Psoas muscle (tissue), 7 donors: ENCODE measurements at regions not wholly inside any gene's neighbourhood (a gene's known extent, or its start where the extent isn't known, plus 50 kb on each side); places are given as distances from the start of the nearest gene placed in this dataset.
"Not testable (repeated sequence)": the region's sequence is repeated elsewhere in the genome, so short reads cannot be mapped to it uniquely, and the experiment has no call there.

Source experiments
- ATAC-seq, 4 donors: fragments of 200-7000 bp; cut with Tn5 transposase; one replicate each; pipeline ENCODE4 v1.9.1; 2020; ENCODE audit warnings: moderate library complexity in 3 of 4, mild to moderate bottlenecking in 2 of 4
- DNase-seq, 2 donors: peaks; one replicate each; pipeline ENCODE4 v3.0.0-alpha.2; 2020
- H3K27ac ChIP-seq: fragments of 200-600 bp; one replicate; pipeline ENCODE4 v1.8.0; 2022
- H3K27me3 ChIP-seq, 3 donors: fragments of 200-600 bp in 1 of 3; one replicate each; pipeline versions ENCODE4 v1.6.1 to v1.8.0; 2013 to 2022; ENCODE audit warnings: low read length in 2 of 3, mild to moderate bottlenecking in 2 of 3, moderate library complexity in 1 of 3; ENCODE audit not compliant: insufficient read depth in 3 of 3
- H3K36me3 ChIP-seq, 2 donors: fragments of 200-600 bp in 1 of 2; one replicate each; pipeline versions ENCODE4 v1.6.1 to v1.8.0; 2013 to 2022; ENCODE audit warnings: low read depth in 1 of 2, mild to moderate bottlenecking in 1 of 2, moderate library complexity in 1 of 2; ENCODE audit not compliant: insufficient read depth in 1 of 2
- H3K4me1 ChIP-seq: fragments of 200-600 bp; one replicate; pipeline ENCODE4 v1.8.0; 2022
- H3K4me3 ChIP-seq: fragments of 200-600 bp; one replicate; pipeline ENCODE4 v1.8.0; 2022; ENCODE audit warnings: mild to moderate bottlenecking
- H3K9me3 ChIP-seq: fragments of 200-600 bp; one replicate; pipeline ENCODE4 v1.8.0; 2022
- CTCF ChIP-seq: fragments of 200-600 bp; IDR thresholded peaks from one replicate; pipeline ENCODE4 v1.8.0; 2022; ENCODE audit warnings: antibody characterized with exemption
- WGBS, 3 donors: extraction: QIAGEN DNeasy Blood & Tissue Kit; methylation state at CpG; one replicate each; pipeline versions ENCODE4 v1.1.6 to v1.1.7; 2013; 5-methylcytosine and 5-hydroxymethylcytosine counted together
- intact Hi-C, 2 donors: fragments of 100-400 bp; cut with DNase I; formaldehyde crosslinking; loops; one replicate each; pipeline versions ENCODE4 v1.11.0 to v1.14.2; 2022
- donor health status: healthy with polysubstance abuse.
- donor health status: DM: no; HTN: no; CAD: no; lungs with moderate emphysema.
- donor health status: Bipolar disorder and iron deficiency.
- donor health status: healthy.
- donor health status: DM: yes; HTN: yes; CAD: no.
- donor health status: DM: no; HTN: no; CAD: no.
- donor health status: DM: yes; HTN: yes; CAD: no.

DNA sequence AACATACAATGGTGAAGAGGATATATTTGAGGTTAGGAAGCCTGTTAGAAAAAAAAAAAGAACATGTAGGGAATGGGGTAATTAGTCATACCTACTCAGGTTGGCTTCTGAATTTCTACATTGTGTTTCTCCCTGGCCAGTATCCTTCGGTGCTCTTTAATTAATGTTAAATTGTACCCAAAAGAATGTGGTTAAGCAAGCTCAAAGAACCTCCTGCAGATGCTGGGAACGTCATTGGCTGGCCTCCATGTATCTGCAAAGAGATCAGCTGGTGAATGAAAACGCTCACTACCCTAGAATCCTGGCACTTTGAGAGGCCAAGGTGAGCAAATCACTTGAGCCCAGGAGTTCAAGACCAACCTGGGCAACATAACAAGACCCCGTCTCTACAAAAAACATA is 942.3 kb upstream of the PRKX start:
- no peak for TF ChIP-seq CTCF
- no peaks in the 10 kb centered on the region for H3K4me1 ChIP-seq
- no peaks in the 10 kb centered on the region for H3K27me3 ChIP-seq
- 62 to 70% (median 69%) methylated on average over 4 of the region's 4 CpGs for WGBS, 3 donors
- no peak overlapping the region for H3K4me3 ChIP-seq
- DNase-seq (no peak), ATAC-seq (no peak)
- H3K27ac ChIP-seq, result no peak overlapping the region
- H3K9me3 ChIP-seq, result no peaks in the 10 kb centered on the region
- intact Hi-C loops, result no loop called here
- H3K36me3 ChIP-seq, result no peaks in the 10 kb centered on the region

DNA sequence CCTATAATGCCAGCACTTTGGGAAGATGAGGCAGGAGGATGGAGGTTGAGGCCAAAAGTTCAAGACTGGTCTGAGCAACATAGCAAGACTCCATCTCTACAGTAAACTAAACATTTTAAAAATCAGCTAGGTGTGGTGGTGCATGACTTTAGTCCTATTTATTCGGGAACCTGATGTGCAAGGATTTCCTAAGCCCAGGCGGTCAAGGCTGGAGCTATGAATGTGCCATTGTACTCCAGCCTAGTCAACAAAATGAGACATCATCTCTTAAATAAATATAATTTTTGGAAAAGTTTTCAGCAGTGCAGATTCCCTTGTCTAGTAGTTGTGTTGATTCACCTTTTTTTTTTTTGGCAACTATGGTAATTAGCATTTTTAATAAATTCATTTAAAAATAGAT is 928.7 kb upstream of the PRKX start:
- DNase-seq (no peak), ATAC-seq (no peak)
- TF ChIP-seq CTCF, result no peak
- Histone ChIP-seq H3K4me3 (no peak overlapping the region), H3K9me3 (no peaks in the 10 kb centered on the region), H3K36me3 (no peaks in the 10 kb centered on the region), H3K27ac (no peak overlapping the region), H3K4me1 (no peaks in the 10 kb centered on the region), H3K27me3 (no peaks in the 10 kb centered on the region)
- intact Hi-C loops, result no loop called here
- 72 to 85% (median 83%) methylated on average over 2 of the region's 2 CpGs for WGBS, 3 donors

GRCh38 chrX:4638036-4638435 is 924.6 kb upstream of the PRKX start:
- Histone ChIP-seq H3K27ac (no peak overlapping the region), H3K4me1 (no peaks in the 10 kb centered on the region), H3K4me3 (no peak overlapping the region), H3K36me3 (no peaks in the 10 kb centered on the region), H3K9me3 (no peaks in the 10 kb centered on the region), H3K27me3 (no peaks in the 10 kb centered on the region)
- ATAC-seq, result no peak
- no peak for TF ChIP-seq CTCF
- 79 to 80% (median 79%) methylated on average over 4 of the region's 4 CpGs for WGBS, 3 donors
- no peak for DNase-seq
- intact Hi-C loops, result no loop called here

DNA sequence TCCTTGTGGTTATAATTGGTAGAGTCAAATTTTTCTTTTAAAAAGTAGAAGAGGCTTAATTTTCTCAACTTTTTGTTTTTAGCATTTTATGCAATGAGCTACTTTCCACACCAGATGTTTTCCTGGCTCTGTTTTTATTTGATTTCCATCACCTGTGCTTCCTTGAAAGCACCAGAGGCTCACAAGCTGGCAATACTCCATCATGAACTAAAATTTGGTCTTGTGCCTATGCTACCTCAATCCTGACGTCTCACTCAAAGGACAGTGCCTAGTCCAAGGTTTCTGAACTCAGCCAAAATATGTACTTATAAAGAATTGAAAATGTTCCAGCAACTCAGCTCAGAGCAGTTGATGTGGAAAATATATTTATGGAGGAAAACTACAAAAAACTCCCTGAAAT is 914.0 kb upstream of the PRKX start:
- WGBS, 3 donors, result 21 to 43% (median 27%) methylated on average over 1 of the region's 1 CpG
- Histone ChIP-seq H3K4me1 (no peaks in the 10 kb centered on the region), H3K36me3 (no peaks in the 10 kb centered on the region), H3K9me3 (no peaks in the 10 kb centered on the region), H3K27ac (no peak overlapping the region), H3K4me3 (no peak overlapping the region), H3K27me3 (no peaks in the 10 kb centered on the region)
- intact Hi-C loops, result no loop called here
- DNase-seq, result no peak
- no peak for ATAC-seq
- no peak for TF ChIP-seq CTCF

- TF ChIP-seq CTCF, result no peak
- intact Hi-C loops, result no loop called here
- DNase-seq, result no peak
- Histone ChIP-seq H3K27me3 (no peaks in the 10 kb centered on the region), H3K4me1 (no peaks in the 10 kb centered on the region), H3K9me3 (peaks cover 6% of the 10 kb centered on the region), H3K36me3 (no peaks in the 10 kb centered on the region), H3K4me3 (no peak overlapping the region), H3K27ac (no peak overlapping the region)
- 40 to 46% (median 46%) methylated on average over 5 of the region's 5 CpGs for WGBS, 3 donors
- no peak for ATAC-seq
These were observed 909.2 kb upstream of the PRKX start for GRCh38 chrX:4622486-4623167.

GRCh38 chrX:4613651-4614050 is 900.2 kb upstream of the PRKX start:
- H3K4me3 ChIP-seq, intact Hi-C loops, DNase-seq, H3K9me3 ChIP-seq, ATAC-seq, H3K27ac ChIP-seq, H3K27me3 ChIP-seq, H3K36me3 ChIP-seq, H3K4me1 ChIP-seq: not testable (repeated sequence)
- WGBS, 3 donors, result 78 to 91% (median 81%) methylated on average over 2 of the region's 2 CpGs
